ENCODE measurements at regions not wholly inside any gene's neighbourhood (a gene's known extent, or its start where the extent isn't known, plus 50 kb on each side); places are given as distances from the start of the nearest gene placed in this dataset.

- DNase-seq = no peak
These were observed 147.2 kb downstream of the ETS2 start for GRCh38 chr21:38952890-38953289.

GRCh38 chr21:38951095-38951730, 145.5 kb downstream of the ETS2 start:
- DNase-seq = no peak

- DNase-seq = no peak
These were observed 144.8 kb downstream of the ETS2 start for GRCh38 chr21:38950435-38951094.

- no peak for DNase-seq
These were observed 143.3 kb downstream of the ETS2 start for GRCh38 chr21:38949070-38949380.

GRCh38 chr21:38948377-38949069, 142.8 kb downstream of the ETS2 start:
- no peak for DNase-seq

- no peak for DNase-seq
These were observed 140.0 kb downstream of the ETS2 start for GRCh38 chr21:38945545-38946245.

- DNase-seq = no peak
These were observed 139.2 kb downstream of the ETS2 start for GRCh38 chr21:38944903-38945302.

- DNase-seq = no peak
These were observed 138.7 kb downstream of the ETS2 start for GRCh38 chr21:38944402-38944801.

- no peak for DNase-seq
These were observed 137.1 kb downstream of the ETS2 start for GRCh38 chr21:38942748-38943211.

GRCh38 chr21:38938769-38939168, 133.0 kb downstream of the ETS2 start:
- DNase-seq = no peak

- DNase-seq = no peak
These were observed 132.6 kb downstream of the ETS2 start for GRCh38 chr21:38938343-38938742.

GRCh38 chr21:38937844-38938243, 132.1 kb downstream of the ETS2 start:
- no peak for DNase-seq

GRCh38 chr21:38937286-38937790, 131.6 kb downstream of the ETS2 start:
- no peak for DNase-seq

- DNase-seq = no peak
These were observed 130.5 kb downstream of the ETS2 start for GRCh38 chr21:38936240-38936639.

- DNase-seq = no peak
These were observed 128.0 kb downstream of the ETS2 start for GRCh38 chr21:38933731-38934130.

- DNase-seq = no peak
These were observed 125.6 kb downstream of the ETS2 start for GRCh38 chr21:38931291-38931690.

- DNase-seq = peak; percentile 7
These were observed 125.1 kb downstream of the ETS2 start for GRCh38 chr21:38930853-38931252.

- no peak for DNase-seq
These were observed 124.3 kb downstream of the ETS2 start for GRCh38 chr21:38930066-38930465.

GRCh38 chr21:38929652-38930051, 123.9 kb downstream of the ETS2 start:
- no peak for DNase-seq

GRCh38 chr21:38929142-38929541, 123.4 kb downstream of the ETS2 start:
- DNase-seq = no peak

- DNase-seq = no peak
These were observed 122.0 kb downstream of the ETS2 start for GRCh38 chr21:38927776-38928175.

GRCh38 chr21:38925923-38926322, 120.2 kb downstream of the ETS2 start:
- no peak for DNase-seq

- no peak for DNase-seq
These were observed 119.7 kb downstream of the ETS2 start for GRCh38 chr21:38925478-38925877.
